B cell (primary cell): ENCODE measurements at regions not wholly inside any gene's neighbourhood (a gene's known extent, or its start where the extent isn't known, plus 50 kb on each side); places are given as distances from the start of the nearest gene placed in this dataset.

ENCODE experiments used
- ATAC-seq: fragments of 200-7000 bp; cut with Tn5 transposase; one replicate; pipeline ENCODE4 v1.10.0; 2021; ENCODE audit warnings: low read depth, mild to moderate bottlenecking, moderate number of reproducible peaks, moderate library complexity
- CTCF ChIA-PET: fragments of 350-600 bp; sonication (Branson Sonifier 250); formaldehyde crosslinking; loops from one replicate; lab custom pipeline; 2021; ENCODE audit warnings: antibody characterized with exemption, inconsistent platforms; lab: Charles Lee
- POLR2A ChIA-PET: fragments of 350-600 bp; sonication (Branson Sonifier 250); formaldehyde crosslinking; loops from one replicate; lab custom pipeline; 2021; ENCODE audit warnings: antibody characterized with exemption; lab: Charles Lee
- DNase-seq: peaks from one replicate; pipeline ENCODE4 v3.0.0; 2013
- H2AFZ ChIP-seq: 2 replicates; pipeline ENCODE4 v1.6.1; 2012; ENCODE audit warnings: mild to moderate bottlenecking, low read depth, low read length; ENCODE audit not compliant: insufficient read depth, poor library complexity, severe bottlenecking
- H3K27ac ChIP-seq, 2 donors: 1 replicate in 1 of 2; 2 replicates in 1 of 2; pipeline ENCODE4 v1.5.1; 2012 to 2013; ENCODE audit warnings: low read length in 2 of 2, mild to moderate bottlenecking in 2 of 2, moderate library complexity in 1 of 2
- H3K27me3 ChIP-seq, 4 experiments: fragments of 200-600 bp in 1 of 4; sonication (generic) in 1 of 4; replicated peaks in 1 of 4; 1 replicate in 2 of 4; 2 replicates in 2 of 4; pipeline versions ENCODE4 v1.6.1 to v1.7.0; 2013 to 2016; ENCODE audit warnings: low read length in 3 of 4, mild to moderate bottlenecking in 2 of 4, mixed read lengths in 1 of 4, moderate library complexity in 1 of 4; ENCODE audit not compliant: insufficient read depth in 4 of 4, control insufficient read depth in 3 of 4; ENCODE audit errors: control extremely low read depth in 1 of 4
- H3K36me3 ChIP-seq, 2 experiments: replicated peaks in 1 of 2; 1 replicate in 1 of 2; 2 replicates in 1 of 2; pipeline versions ENCODE4 v1.6.1 to v1.7.1; 2013; ENCODE audit warnings: low read length in 1 of 2; ENCODE audit not compliant: insufficient read depth in 2 of 2, control insufficient read depth in 1 of 2; ENCODE audit errors: control extremely low read depth in 1 of 2, extremely low read depth in 1 of 2
- H3K4me1 ChIP-seq, 2 donors: fragments of 200-600 bp in 1 of 2; sonication (generic) in 1 of 2; 1 replicate in 1 of 2; 2 replicates in 1 of 2; pipeline versions ENCODE4 v1.5.1 to v1.6.1; 2013 to 2017; ENCODE audit warnings: low read length in 2 of 2; ENCODE audit not compliant: control insufficient read depth in 2 of 2, insufficient read depth in 2 of 2
- H3K4me2 ChIP-seq: replicated peaks from 2 replicates; pipeline ENCODE3; 2012; ENCODE audit warnings: mild to moderate bottlenecking, low read depth, low read length; ENCODE audit not compliant: poor library complexity, severe bottlenecking
- H3K4me3 ChIP-seq, 5 experiments: fragments of 200-600 bp in 1 of 5; sonication (generic) in 1 of 5; 1 replicate in 3 of 5; 2 replicates in 2 of 5; pipeline versions ENCODE4 v1.5.1 to v1.7.0; 2011 to 2016; ENCODE audit warnings: low read length in 4 of 5, mild to moderate bottlenecking in 4 of 5, low read depth in 2 of 5, control low read depth in 1 of 5, moderate library complexity in 1 of 5; ENCODE audit not compliant: insufficient read depth in 1 of 5; ENCODE audit errors: control extremely low read depth in 1 of 5, extremely low read depth in 1 of 5
- H3K79me2 ChIP-seq: fragments of 200-600 bp; sonication (generic); one replicate; pipeline ENCODE4 v1.6.0; 2016; ENCODE audit warnings: low read length; ENCODE audit not compliant: control insufficient read depth, insufficient read depth
- H3K9ac ChIP-seq: fragments of 200-600 bp; sonication (generic); 2 replicates; pipeline ENCODE4 v1.6.1; 2017; ENCODE audit warnings: mild to moderate bottlenecking, low read length, moderate library complexity
- H3K9me3 ChIP-seq, 3 donors: one replicate each; pipeline versions ENCODE4 v1.6.1 to v1.7.1; 2013; ENCODE audit warnings: low read length in 2 of 3; ENCODE audit not compliant: control insufficient read depth in 2 of 3, insufficient read depth in 1 of 3; ENCODE audit errors: control extremely low read depth in 1 of 3
- H4K20me1 ChIP-seq: 2 replicates; pipeline ENCODE4 v1.6.0; 2012; ENCODE audit warnings: mild to moderate bottlenecking, low read length; ENCODE audit not compliant: insufficient read depth, control insufficient read depth, poor library complexity, severe bottlenecking
- H3K27ac Mint-ChIP-seq: one replicate; pipeline ENCODE4 v1.8.0; 2021; ENCODE audit warnings: mixed read lengths
- H3K27me3 Mint-ChIP-seq: one replicate; pipeline ENCODE4 v1.8.0; 2021; ENCODE audit warnings: mixed read lengths
- H3K4me1 Mint-ChIP-seq: one replicate; pipeline ENCODE4 v1.8.0; 2021; ENCODE audit warnings: mixed read lengths
- H3K4me3 Mint-ChIP-seq: one replicate; pipeline ENCODE4 v1.8.0; 2021; ENCODE audit warnings: mixed read lengths
- H3K9me3 Mint-ChIP-seq: one replicate; pipeline ENCODE4 v1.8.0; 2022; ENCODE audit warnings: mixed read lengths; ENCODE audit not compliant: insufficient read depth
- EZH2 ChIP-seq: IDR thresholded peaks from 2 replicates; pipeline ENCODE4 v1.6.1; 2012; ENCODE audit warnings: borderline replicate concordance, low read depth, mild to moderate bottlenecking, moderate library complexity, low read length; ENCODE audit not compliant: insufficient read depth, poor library complexity, severe bottlenecking
- WGBS: methylation state at CpG from one replicate; pipeline ENCODE4 v1.1.5; 2013; ENCODE audit warnings: missing lambda C conversion rate; ENCODE audit not compliant: insufficient coverage; 5-methylcytosine and 5-hydroxymethylcytosine counted together
- intact Hi-C: fragments of 100-400 bp; cut with micrococcal nuclease; formaldehyde crosslinking; loops from one replicate; pipeline ENCODE4 v1.10.0; 2022
- TF ChIP-seq, protein P1 (sequence below): fragments of 200-600 bp; IDR thresholded peaks from one replicate; pipeline ENCODE4 v1.8.0; 2022; ENCODE audit warnings: antibody characterized with exemption, mild to moderate bottlenecking

DNA sequence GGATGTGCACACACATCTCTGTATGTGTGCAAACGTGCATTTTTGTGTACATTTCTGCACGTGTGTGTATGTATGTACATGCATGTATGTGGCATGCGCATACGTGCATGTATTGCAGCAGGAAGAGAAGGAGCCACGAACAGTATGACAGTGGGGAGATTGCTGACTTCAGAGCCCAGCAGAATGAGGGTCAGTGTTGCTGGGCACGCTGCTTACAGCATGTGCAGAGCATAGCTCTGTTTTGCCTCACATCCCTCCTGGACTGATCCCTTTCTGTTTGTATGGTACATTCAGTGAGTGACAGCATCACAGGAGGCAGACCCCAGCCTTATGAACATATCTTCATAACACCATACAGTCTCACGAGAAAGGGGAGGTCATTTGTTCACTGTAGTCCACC lies 934.0 kb upstream of the EEF2KMT start:
- Mint-ChIP-seq H3K27ac (no peak overlapping the region), H3K4me1 (no peaks in the 10 kb centered on the region), H3K27me3 (no peaks in the 10 kb centered on the region), H3K9me3 (peaks cover 5% of the 10 kb centered on the region), H3K4me3 (no peak overlapping the region)
- no peaks in the 10 kb centered on the region for H3K79me2 ChIP-seq
- no peak overlapping the region for H3K4me2 ChIP-seq
- intact Hi-C loops = no loop called here
- 68% methylated on average over 7 of the region's 7 CpGs for WGBS
- DNase-seq (no peak), ATAC-seq (no peak)
- ChIA-PET CTCF (no interaction called here), POLR2A (no interaction called here)
- no peak overlapping the region for H3K4me3 ChIP-seq
- H3K9me3 ChIP-seq = peaks cover 0 to 2% (median 0%) of the 10 kb centered on the region in 3 donors
- no peak overlapping the region for H3K9ac ChIP-seq
- no peaks in the 10 kb centered on the region for H3K36me3 ChIP-seq
- no peaks in the 10 kb centered on the region for H4K20me1 ChIP-seq
- no peak overlapping the region for H2AFZ ChIP-seq
- no peaks in the 10 kb centered on the region for H3K4me1 ChIP-seq
- TF ChIP-seq, protein P1, sequence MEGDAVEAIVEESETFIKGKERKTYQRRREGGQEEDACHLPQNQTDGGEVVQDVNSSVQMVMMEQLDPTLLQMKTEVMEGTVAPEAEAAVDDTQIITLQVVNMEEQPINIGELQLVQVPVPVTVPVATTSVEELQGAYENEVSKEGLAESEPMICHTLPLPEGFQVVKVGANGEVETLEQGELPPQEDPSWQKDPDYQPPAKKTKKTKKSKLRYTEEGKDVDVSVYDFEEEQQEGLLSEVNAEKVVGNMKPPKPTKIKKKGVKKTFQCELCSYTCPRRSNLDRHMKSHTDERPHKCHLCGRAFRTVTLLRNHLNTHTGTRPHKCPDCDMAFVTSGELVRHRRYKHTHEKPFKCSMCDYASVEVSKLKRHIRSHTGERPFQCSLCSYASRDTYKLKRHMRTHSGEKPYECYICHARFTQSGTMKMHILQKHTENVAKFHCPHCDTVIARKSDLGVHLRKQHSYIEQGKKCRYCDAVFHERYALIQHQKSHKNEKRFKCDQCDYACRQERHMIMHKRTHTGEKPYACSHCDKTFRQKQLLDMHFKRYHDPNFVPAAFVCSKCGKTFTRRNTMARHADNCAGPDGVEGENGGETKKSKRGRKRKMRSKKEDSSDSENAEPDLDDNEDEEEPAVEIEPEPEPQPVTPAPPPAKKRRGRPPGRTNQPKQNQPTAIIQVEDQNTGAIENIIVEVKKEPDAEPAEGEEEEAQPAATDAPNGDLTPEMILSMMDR = no peak
- no peak for TF ChIP-seq EZH2
- no peaks in the 10 kb centered on the region for H3K27me3 ChIP-seq
- no peak overlapping the region for H3K27ac ChIP-seq

DNA sequence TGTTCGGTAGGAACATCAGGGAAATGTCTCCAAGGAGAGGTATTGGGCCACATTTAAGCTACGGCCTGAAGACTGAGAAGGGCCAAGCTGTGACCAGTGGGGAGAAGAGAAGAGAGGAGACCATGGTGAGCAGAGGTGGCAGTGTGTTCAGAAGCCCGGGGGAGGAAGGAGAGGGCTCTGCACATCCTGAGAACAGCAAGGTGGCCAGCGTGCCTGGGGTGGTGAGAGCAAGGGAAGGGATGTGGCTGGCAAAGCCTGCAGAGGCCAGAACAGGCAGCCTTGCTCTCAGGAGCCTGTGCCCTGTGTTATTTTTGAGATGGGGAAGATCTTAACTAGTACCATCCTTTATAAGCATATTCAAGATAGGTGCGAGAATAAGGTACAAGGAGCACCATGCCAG lies 933.5 kb upstream of the EEF2KMT start:
- Histone ChIP-seq H3K4me2 (no peak overlapping the region), H3K27me3 (no peaks in the 10 kb centered on the region), H4K20me1 (no peaks in the 10 kb centered on the region), H3K4me3 (no peak overlapping the region), H3K9ac (no peak overlapping the region), H3K9me3 (peaks cover 0 to 2% (median 0%) of the 10 kb centered on the region in 3 donors), H3K4me1 (no peaks in the 10 kb centered on the region), H2AFZ (no peak overlapping the region), H3K79me2 (no peaks in the 10 kb centered on the region), H3K27ac (no peak overlapping the region), H3K36me3 (no peaks in the 10 kb centered on the region)
- peaks cover 5% of the 10 kb centered on the region for H3K9me3 Mint-ChIP-seq
- intact Hi-C loops = no loop called here
- no peaks in the 10 kb centered on the region for H3K4me1 Mint-ChIP-seq
- ATAC-seq (no peak), DNase-seq (no peak)
- H3K27me3 Mint-ChIP-seq = no peaks in the 10 kb centered on the region
- CTCF ChIA-PET = no interaction called here
- TF ChIP-seq, protein P1 = no peak
- TF ChIP-seq EZH2 = no peak
- POLR2A ChIA-PET = no interaction called here
- no peak overlapping the region for H3K27ac Mint-ChIP-seq
- WGBS = 68% methylated on average over 4 of the region's 5 CpGs
- H3K4me3 Mint-ChIP-seq = no peak overlapping the region
